Endothelial cell of hepatic sinusoid (primary cell): ENCODE measurements at regions not wholly inside any gene's neighbourhood (a gene's known extent, or its start where the extent isn't known, plus 50 kb on each side); places are given as distances from the start of the nearest gene placed in this dataset.

Experiments used
- in situ Hi-C: cut with HindIII; loops from 2 replicates; pipeline ENCODE4 v1.10.0; 2017; ENCODE audit warnings: low sequenced_read_pairs

DNA sequence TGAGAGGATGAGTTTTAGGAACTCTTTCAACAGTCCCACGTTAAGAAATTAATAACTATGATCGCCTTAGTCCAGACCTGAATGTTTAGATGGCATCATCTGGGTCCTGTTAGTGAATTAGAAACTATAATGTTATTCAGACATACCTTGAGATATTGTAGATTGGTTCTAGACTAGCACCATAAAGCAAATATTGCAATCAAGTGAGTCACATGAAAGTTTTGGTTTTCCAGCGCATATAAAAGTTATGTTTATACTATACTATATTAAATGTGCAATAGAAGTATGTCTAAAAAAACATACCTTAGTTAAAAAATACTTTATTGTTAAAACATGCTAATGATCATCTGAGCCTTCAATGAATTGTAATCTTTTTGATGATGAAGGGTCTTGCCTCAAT lies 106.6 kb upstream of the ATP2B1 start:
- in situ Hi-C loops: no loop called here

DNA sequence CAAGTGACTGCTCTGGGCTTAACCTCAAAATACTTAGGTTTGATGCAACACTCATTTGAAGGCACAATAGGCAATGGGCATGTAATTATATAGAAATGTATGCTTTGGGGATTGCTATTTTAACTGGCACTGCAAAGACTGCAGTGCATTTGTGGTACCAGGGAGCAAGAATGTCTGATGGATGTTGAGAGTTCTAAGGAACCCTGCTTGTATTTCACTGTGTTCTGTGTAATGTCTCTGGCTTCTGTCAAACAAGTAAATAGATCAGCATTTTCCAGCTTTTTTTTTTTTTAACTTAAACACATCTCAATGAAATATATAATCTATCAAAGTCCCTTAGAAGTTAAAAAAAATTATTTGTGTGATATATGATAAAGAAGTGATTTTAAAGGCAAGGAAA lies 94.8 kb upstream of the ATP2B1 start:
- in situ Hi-C loops: loop anchor here (5.0 kb wide), 1 partner anchor 54 kb away; no protein-coding TSS in a partner anchor

DNA sequence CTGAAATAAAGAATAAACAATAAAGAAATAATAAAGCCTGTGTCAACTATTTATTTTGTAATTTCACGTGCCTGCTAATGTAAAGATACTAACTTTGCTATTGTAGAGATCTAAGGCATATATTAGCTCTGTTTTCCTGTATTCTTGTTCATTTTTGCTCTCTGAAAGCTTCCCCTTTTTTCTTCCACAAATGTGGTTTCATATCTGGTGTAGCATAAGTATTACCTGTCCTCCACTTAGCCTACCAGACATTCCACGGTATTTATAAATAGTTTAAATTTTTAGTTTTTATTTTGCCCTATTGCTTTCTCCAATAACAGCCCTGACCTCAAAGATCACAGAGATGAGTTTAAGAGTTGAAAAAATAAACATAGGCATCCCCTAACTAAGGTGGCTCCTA lies 92.6 kb upstream of the ATP2B1 start:
- in situ Hi-C loops: loop anchor here (5.0 kb wide), 1 partner anchor 56 kb away; no protein-coding TSS in a partner anchor

DNA sequence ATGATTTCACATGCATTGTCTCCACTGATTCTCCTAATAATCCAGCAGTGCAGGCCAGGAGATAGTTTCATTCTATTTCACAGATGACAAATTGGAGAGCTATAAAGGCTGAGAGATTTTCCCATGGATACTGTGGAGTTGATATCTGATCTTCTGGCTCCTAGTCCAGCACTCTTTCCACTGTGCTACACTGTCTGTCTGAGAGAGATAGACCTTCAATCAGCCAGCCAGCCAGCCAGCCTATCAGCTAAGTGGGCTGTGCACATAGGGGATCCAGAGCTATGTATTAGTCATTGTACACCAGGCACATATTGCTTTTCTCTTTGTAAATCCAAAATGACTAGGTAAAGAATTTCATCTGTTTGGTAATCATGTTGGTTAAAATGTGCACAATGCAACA lies 91.8 kb upstream of the ATP2B1 start:
- in situ Hi-C loops: loop anchor here (5.0 kb wide), 1 partner anchor 57 kb away; no protein-coding TSS in a partner anchor

DNA sequence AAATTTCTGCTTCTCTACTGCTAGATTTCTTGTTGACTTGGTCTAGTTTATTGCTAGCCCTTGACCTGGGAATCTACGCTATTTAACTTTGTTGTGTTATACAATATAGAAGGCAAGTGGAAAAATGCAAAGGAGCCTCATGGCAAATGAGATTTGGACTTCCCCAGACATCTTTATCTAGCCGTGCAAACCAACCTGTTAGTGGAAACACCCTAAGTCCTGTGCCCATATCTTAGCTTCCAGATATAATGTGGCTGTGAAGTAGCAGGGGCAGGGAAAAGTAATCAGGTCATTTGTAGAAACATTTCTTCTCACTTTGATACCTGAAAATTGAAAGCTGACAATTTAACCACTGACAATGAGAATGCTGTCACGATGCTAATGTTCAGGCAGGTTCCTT lies 90.7 kb upstream of the ATP2B1 start:
- in situ Hi-C loops: no loop called here

DNA sequence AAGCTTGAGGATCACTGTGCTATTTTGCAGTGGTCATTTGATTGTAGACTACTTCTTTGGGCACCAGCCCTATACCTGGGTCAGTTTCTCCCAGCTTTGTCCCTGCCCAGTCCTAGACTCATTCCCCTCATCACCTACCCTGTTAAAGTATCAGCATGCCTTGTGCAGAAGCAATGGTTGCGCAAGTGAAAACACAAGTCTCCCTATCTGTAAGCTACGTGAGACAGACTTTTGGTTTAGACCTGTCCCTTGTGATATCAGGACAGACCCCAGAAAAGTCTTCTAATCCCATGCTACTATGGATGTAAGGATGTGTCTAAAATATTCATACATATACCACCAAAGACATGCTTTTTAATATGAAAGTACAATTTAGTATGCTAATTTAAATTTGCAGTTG lies 88.8 kb upstream of the ATP2B1 start:
- in situ Hi-C loops: no loop called here

DNA sequence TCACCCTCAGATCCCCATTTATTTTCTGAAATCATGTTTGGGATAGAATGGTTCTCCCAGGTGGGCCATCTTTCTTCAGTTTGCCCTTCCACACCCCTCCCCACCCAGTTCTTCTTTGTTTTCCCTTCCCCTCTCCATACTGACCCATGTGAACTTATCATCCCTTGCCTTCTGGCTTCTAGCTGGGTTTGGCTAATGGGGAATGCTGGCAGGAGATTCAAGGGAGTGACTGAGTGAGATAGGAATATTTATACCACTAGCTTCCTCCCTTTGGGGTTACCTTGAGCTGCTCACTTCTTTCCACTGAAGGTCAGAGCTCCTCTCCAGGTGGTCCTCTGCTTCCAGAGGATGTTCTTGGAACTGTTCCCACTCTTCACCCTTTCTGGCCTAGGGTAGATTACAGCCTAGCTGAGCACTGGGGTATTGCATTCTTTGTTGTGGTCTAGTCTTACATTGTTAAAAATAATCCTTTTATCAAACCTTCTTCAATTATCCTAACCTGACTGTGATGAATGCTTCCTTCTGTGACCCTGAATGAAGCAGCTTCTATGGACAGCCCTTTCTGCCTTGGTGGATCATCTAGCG lies 88.3 kb upstream of the ATP2B1 start:
- in situ Hi-C loops: no loop called here

DNA sequence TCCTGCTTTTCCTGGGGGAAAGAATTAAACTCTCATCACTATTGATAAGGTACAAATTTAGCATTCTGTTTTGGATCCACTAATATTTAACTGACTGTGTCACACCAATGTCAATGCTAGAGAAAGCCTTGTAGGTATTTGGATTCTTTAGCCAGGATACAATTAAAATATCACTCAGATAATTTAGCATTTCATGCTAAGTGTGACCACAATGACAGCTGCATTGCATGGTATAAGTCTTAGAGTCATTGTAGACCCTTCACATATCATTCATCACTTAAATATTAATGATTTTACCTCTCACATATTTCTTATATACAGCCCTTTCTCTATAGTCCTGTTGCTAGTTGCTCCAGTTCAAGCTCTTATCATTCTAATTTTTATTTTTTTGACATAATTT lies 85.3 kb upstream of the ATP2B1 start:
- in situ Hi-C loops: no loop called here

DNA sequence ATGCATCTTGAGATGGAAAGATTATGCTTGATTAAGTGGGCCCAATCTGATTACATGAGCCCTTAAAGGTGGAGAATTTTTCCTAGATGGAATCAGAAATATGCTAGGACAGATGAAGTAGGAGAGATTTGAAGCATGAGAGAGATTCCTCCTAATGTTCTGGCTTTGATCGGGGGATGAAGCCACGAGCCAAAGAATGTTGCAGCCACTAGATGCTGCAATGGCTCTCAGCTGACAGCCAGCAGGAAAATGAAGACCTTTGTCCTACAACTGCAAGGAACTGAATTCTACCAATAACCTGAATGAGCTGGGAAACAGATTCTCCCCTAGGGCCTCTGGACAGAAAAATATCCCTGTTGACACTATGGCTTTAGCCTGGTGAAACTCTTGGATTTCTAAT lies 82.6 kb upstream of the ATP2B1 start:
- in situ Hi-C loops: no loop called here

DNA sequence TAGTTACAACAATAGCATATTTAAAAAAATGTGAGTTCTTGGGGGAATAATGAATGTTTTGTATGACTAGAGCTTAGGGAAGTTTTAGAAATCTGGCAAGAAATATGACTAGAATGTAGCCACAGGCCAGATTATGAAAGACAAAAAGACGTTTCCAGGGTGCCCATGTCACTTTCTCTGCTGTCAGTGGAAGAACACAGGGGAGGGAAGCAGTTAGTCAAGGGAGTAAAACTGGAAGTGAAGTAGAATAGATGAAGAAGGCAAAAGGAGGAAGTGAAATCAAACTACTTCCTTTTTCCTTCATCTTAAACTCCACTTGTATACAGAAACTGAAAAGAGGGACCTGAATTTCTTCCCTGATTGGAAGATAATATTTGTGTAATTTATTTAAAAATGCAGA lies 81.2 kb upstream of the ATP2B1 start:
- in situ Hi-C loops: no loop called here

DNA sequence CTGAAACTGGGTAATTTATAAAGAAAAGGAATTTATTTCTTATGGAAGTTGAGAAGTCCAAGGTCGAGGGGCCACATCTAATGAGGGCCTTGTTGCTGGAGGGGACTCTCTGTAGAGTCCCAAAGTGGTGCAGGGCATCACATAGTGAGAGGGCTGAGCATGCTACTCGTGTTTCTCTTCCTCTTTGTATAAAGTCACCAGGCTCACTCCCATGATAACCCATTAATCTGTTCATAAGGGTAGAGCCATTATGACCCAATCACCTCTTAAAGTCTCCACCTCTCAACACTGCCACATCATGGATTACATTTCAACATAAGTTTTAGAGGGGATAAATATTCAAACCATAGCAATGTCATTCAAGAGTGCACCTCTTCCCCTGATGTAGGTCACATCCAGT lies 79.1 kb upstream of the ATP2B1 start:
- in situ Hi-C loops: no loop called here

DNA sequence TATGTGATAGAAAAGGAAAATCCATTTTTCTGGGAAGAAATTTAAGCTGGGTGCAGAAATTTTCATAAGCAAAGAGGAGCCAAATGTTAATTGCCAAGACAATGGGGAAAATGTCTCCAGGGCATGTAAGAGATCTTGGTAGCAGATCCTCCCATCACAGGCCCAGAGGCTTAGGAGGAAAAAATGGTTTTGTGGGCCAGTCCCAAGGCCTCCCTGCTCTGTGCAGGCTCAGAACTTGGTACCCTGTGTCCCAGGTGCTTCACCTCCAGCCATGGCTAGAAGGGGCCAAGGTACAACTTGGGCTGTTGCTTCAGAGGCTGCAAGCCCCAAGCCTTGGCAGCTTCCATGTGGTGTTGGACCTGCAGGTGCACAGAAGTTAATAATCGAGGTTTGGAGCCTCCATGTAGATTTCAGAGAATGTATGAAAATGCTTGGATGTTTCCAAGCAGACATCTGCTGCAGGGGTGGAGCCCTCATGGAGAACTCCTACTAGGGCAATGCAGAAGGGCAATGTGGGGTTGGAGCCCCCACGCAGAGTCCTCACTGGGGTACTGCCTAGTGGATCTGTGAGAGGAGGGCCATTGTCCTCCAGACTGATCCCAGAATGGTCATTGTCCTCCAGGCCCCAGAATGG lies 77.7 kb upstream of the ATP2B1 start:
- in situ Hi-C loops: no loop called here

DNA sequence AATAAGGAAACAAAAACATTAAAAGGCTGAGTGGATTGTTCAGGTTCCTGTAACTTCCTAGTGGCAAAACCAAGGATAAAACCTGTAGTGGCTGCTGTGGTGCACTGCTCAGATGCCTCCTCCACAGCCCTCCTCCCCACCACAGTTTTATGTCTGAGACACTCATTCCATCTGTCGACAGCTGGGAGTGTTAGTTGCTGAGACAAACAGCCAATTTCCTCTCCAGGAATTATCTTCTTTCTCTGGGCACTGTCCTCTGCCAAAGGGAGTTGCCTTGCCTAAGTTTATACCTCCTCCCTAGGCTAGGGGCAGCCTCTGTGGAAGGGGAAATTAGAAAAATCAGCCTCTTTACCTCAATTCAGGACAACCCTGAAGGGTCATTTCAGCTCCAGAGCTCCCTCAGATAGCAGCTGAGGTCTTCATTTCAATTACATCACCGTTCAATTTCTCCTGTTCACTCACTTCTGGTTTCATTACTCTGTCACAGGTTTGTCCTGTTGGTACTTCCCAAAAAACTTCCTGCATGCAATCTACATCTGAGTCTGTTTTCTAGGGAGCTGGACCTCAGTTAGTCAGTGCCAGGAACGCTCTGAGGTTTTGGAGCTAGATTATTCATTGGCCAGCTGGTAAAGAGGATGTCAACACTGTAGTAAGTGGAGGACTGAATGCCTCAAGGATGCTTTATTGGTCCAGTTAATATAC lies 74.9 kb upstream of the ATP2B1 start:
- in situ Hi-C loops: loop anchor here (5.0 kb wide), 1 partner anchor 71 kb away; no protein-coding TSS in a partner anchor

DNA sequence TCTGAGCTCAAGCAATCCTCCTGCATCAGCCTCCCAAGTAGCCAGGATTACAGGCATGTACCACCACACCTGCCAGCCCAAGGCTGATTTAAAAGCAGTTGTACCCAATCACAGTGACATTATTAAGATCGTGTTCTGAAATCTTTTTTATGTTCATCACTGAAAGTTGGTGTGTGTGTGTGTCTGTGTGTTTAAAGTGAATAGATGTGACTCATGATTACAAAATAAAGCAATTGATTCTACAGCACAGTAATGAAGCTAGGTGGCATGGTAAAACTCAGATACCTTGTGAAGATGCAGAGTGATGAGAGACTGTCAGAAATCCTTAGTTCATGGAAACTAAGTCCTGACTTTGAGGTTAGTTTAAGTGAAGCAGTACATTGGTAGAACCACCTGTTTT lies 74.2 kb upstream of the ATP2B1 start:
- in situ Hi-C loops: loop anchor here (5.0 kb wide), 1 partner anchor 71 kb away; no protein-coding TSS in a partner anchor

DNA sequence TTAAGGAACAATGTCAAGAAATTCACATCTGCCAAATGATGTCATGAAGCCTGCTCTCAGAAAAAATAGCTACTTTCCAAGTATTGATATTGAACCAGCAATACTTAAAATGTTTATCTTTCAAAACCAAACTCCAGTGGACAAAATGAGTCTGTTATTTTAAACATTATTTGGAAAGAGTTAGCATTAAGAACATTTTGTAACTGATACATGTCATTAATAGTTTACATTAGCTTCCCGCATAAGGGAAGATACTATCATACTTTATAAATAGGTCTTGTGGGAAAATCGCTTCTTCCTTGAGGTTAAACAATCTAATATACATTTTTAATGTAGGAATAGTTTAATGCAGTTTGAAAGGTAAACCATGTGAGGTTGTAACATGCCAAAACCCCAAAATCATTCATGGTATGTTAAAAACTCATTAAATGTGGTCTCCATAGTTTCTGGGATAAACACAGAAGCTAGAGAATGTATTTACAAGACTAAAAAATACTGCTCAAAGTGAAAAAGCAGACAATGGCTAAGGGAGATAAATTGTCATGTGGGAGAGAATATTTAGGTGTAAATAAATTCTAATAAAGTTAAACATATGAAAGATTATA lies 73.4 kb upstream of the ATP2B1 start:
- in situ Hi-C loops: loop anchor here (5.0 kb wide), 1 partner anchor 70 kb away; no protein-coding TSS in a partner anchor

DNA sequence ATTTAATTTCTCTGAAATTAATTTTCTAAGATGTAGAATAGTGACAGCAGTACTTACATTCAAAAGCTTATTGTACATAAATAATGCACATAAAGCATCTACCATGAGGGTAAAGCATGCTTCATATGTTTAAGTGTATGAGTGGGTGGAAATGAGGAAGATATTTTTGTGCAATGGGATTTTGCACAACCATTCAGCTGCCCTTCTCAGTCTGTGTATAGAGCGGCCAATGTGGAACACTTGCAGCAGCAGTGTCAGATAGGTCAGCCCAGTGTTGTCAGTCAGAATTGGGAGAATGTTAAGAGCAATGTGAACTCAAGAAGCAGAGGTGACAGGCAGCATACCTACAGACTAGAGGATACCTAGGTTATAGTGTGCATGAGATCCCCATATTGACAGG lies 72.5 kb upstream of the ATP2B1 start:
- in situ Hi-C loops: loop anchor here (5.0 kb wide), 1 partner anchor 69 kb away; no protein-coding TSS in a partner anchor

DNA sequence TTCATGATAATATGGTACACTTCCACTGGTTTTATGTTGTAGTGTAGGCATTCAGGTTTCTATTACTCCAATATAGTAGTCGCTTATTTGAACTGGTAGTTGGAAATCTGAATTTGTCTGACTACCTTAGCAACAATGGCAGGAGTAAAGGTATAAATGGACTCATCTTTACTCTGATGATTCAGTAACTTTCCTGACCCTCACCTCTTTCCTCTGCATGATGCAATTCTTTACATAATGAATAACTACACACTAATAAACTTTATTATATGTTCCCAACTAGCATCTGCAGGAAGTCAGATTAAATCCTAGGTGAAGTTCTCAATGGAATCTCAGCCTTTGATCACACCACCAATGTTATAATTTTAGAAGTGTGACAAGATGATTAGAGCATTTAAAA lies 70.5 kb upstream of the ATP2B1 start:
- in situ Hi-C loops: no loop called here

DNA sequence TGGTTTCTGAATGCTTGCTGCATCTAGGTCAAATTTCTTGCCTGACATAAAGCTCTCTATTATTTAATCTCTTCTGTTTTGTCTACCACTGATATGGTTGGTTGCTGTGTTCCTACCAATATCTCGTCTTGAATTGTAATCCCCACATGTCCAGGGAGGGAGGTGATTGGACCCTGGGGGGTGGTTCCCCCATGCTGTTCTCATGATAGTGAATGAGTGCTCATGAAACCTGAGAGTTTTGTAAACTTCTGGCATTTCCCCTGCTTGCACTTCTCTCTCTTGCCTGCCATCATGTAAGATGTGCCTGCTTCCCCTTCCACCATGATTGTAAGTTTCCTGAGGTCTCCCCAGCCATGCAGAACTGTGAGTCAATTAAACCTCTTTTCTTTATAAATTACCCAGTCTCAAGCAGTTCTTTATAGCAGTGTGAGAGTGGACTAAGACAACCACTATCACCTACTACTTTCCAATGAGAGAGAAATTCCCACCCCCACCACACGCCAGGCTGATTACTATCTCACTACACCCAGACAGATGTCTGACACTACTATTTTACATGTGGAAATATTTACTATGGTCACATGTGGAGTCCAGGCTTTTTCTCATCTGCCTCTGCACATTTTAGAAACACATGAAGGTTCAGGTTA lies 69.2 kb upstream of the ATP2B1 start:
- in situ Hi-C loops: no loop called here

DNA sequence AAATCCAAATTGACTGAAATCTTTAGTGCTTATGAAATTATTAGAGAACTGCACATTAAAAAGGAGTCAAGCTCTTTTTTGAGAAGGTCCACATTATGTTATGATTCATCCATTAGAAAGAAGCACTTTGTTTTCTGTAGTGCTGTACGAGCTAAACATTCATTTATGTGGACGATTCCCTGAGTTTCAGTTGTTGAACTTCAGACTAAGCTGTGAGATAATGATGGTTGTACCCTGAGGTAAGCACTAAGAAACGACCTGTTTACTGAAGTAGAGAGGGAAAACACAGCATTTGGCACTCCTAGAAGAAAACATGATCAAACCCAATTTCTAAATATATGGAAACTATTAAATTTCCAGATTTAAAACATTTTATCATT lies 67.3 kb upstream of the ATP2B1 start:
- in situ Hi-C loops: no loop called here

DNA sequence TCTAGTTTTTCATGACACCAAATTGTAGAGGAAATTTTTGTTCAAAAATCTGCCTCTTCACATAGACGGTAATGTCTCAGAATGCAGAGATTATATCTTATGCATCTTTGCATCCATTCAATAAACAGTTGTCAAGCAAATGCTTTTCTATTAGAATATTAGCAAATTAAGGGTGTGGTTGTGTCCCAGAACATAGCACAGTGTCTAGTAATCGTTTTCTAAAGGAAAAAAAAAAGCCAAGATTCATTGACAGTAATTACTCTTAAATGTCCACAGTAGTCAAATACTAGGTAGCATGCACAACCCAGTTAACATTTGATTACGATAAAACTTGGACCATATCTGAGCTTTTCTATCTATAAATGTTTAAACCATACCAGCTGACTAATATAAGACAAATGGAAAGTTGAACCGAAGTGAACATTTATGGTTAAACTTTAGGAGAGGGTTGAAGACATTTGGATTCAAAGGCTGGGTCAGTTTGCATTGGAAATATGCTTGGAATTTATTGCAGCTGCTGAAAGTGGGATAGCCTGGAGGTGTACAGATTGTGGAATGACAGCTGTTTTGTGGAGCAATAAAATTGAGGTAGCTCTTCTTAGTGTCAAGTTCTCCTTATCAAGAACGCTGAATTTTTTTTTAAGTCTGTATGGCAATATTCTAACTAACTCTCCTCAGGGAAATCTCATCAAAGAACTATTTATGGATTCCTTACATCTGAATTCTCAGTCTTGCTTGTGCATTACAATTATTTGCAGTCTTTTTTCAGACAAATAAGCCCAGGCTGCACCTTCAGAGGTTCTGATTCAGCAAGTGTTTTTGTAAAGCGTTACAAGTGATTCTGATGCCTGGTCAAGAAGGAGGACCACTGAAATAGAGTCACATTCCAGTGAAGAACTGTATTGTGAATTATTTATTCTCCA lies 66.7 kb upstream of the ATP2B1 start:
- in situ Hi-C loops: no loop called here
